PC-9 (cell line): ENCODE measurements at regions not wholly inside any gene's neighbourhood (a gene's known extent, or its start where the extent isn't known, plus 50 kb on each side); places are given as distances from the start of the nearest gene placed in this dataset.

Experiments
- BruUV-seq: library from RNA; stranded (reverse); fragments of 400-500 nt; replicated peaks from 2 replicates; lab custom pipeline; 2021; lab: Mats Ljungman, UMichigan
- CTCF ChIA-PET: fragments of 300-600 bp; sonication (Branson Sonifier 250); formaldehyde crosslinking; loops from one replicate; lab custom pipeline; 2022; ENCODE audit warnings: antibody characterized with exemption; lab: Charles Lee
- POLR2A ChIA-PET: fragments of 300-600 bp; sonication (Branson Sonifier 250); formaldehyde crosslinking; loops from one replicate; lab custom pipeline; 2022; ENCODE audit warnings: antibody characterized with exemption; ENCODE audit not compliant: unreplicated experiment; lab: Charles Lee
- DNase-seq, 2 experiments: peaks; one replicate each; pipeline versions ENCODE4 v3.0.0 to v3.0.0-alpha.2; 2015 to 2022; ENCODE audit warnings: mixed read lengths in 1 of 2
- H2AFZ ChIP-seq: fragments of 200-600 bp; sonication (generic); 2 replicates; pipeline ENCODE4 v1.8.1; 2017; ENCODE audit warnings: antibody characterized with exemption
- H3F3A ChIP-seq: fragments of 200-600 bp; sonication (generic); 2 replicates; pipeline ENCODE4 v1.8.1; 2017; ENCODE audit warnings: antibody characterized with exemption, mild to moderate bottlenecking, low read depth; ENCODE audit not compliant: insufficient read depth
- H3K27ac ChIP-seq: fragments of 200-600 bp; sonication (generic); 2 replicates; pipeline ENCODE4 v1.6.1; 2016; ENCODE audit warnings: mixed run types
- H3K27me3 ChIP-seq: fragments of 200-600 bp; sonication (generic); 2 replicates; pipeline ENCODE4 v1.6.1; 2016; ENCODE audit warnings: low read depth, mixed run types; ENCODE audit not compliant: insufficient read depth
- H3K36me3 ChIP-seq: fragments of 200-600 bp; sonication (generic); 2 replicates; pipeline ENCODE4 v1.6.1; 2016; ENCODE audit warnings: low read depth, mixed run types
- H3K4me1 ChIP-seq: fragments of 200-600 bp; sonication (generic); replicated peaks from 2 replicates; pipeline ENCODE4 v1.6.1; 2016; ENCODE audit warnings: mixed run types; ENCODE audit not compliant: insufficient read depth
- H3K4me2 ChIP-seq: fragments of 200-600 bp; sonication (generic); 2 replicates; pipeline ENCODE4 v1.6.1; 2017; ENCODE audit warnings: mixed run types
- H3K4me3 ChIP-seq: fragments of 200-600 bp; sonication (generic); 2 replicates; pipeline ENCODE4 v1.6.1; 2016; ENCODE audit warnings: mixed run types
- H3K79me2 ChIP-seq: fragments of 200-600 bp; sonication (generic); 2 replicates; pipeline ENCODE4 v1.6.1; 2017; ENCODE audit warnings: low read depth, mixed run types
- H3K9me2 ChIP-seq: fragments of 200-600 bp; sonication (generic); 2 replicates; pipeline ENCODE4 v1.8.1; 2017; ENCODE audit warnings: mild to moderate bottlenecking; ENCODE audit not compliant: insufficient read depth
- H3K9me3 ChIP-seq: fragments of 200-600 bp; sonication (generic); 2 replicates; pipeline ENCODE4 v1.8.1; 2016; ENCODE audit warnings: low read depth; ENCODE audit not compliant: insufficient read depth
- H4K20me1 ChIP-seq: fragments of 200-600 bp; sonication (generic); 2 replicates; pipeline ENCODE4 v1.8.1; 2017; ENCODE audit not compliant: insufficient read depth
- CTCF ChIP-seq: fragments of 200-600 bp; sonication (generic); conservative IDR thresholded peaks from 2 replicates; pipeline ENCODE4 v1.6.1; 2017; ENCODE audit warnings: mixed run types, antibody characterized with exemption, mild to moderate bottlenecking, moderate library complexity
- EZH2 ChIP-seq: fragments of 200-600 bp; sonication (generic); IDR thresholded peaks from 2 replicates; pipeline ENCODE4 v1.8.0; 2017; ENCODE audit warnings: antibody characterized with exemption, low read depth
- intact Hi-C: fragments of 100-400 bp; cut with micrococcal nuclease; formaldehyde crosslinking; loops from one replicate; pipeline ENCODE4 v1.10.0; 2022; ENCODE audit not compliant: unreplicated experiment

- TF ChIP-seq EZH2 (no peak), CTCF (no peak)
- H3K79me2 ChIP-seq: no peaks in the 10 kb centered on the region
- CTCF ChIA-PET: no interaction called here
- H3K9me2 ChIP-seq: no peaks in the 10 kb centered on the region; the same call in 1 of the 2 replicates
- no TSS peak for BruUV-seq
- intact Hi-C loops: no loop called here
- no peak overlapping the region for H3K27ac ChIP-seq
- H3K4me3 ChIP-seq: no peak overlapping the region
- no peak overlapping the region for H2AFZ ChIP-seq
- H3K9me3 ChIP-seq: no peaks in the 10 kb centered on the region
- no peaks in the 10 kb centered on the region for H3K4me1 ChIP-seq
- no peaks in the 10 kb centered on the region for H4K20me1 ChIP-seq
- DNase-seq: no peak
- H3F3A ChIP-seq: no peaks in the 10 kb centered on the region
- no peaks in the 10 kb centered on the region for H3K36me3 ChIP-seq
- H3K27me3 ChIP-seq: no peaks in the 10 kb centered on the region
- POLR2A ChIA-PET: no interaction called here
- H3K4me2 ChIP-seq: no peak overlapping the region
Measured at GRCh38 chr5:125162714-125163113, 416.3 kb upstream of the ZNF608 start.

- no peaks in the 10 kb centered on the region for H3K36me3 ChIP-seq
- no peak overlapping the region for H3K4me2 ChIP-seq
- no TSS peak for BruUV-seq
- H3K4me1 ChIP-seq: no peaks in the 10 kb centered on the region
- H3K79me2 ChIP-seq: no peaks in the 10 kb centered on the region
- H3F3A ChIP-seq: no peaks in the 10 kb centered on the region
- H3K4me3 ChIP-seq: no peak overlapping the region
- intact Hi-C loops: no loop called here
- H4K20me1 ChIP-seq: no peaks in the 10 kb centered on the region
- H3K9me3 ChIP-seq: no peaks in the 10 kb centered on the region
- CTCF ChIA-PET: no interaction called here
- DNase-seq: no peak
- no peak overlapping the region for H2AFZ ChIP-seq
- POLR2A ChIA-PET: no interaction called here
- no peak overlapping the region for H3K27ac ChIP-seq
- H3K9me2 ChIP-seq: no peaks in the 10 kb centered on the region
- no peaks in the 10 kb centered on the region for H3K27me3 ChIP-seq
- TF ChIP-seq EZH2 (no peak), CTCF (no peak)
Measured at GRCh38 chr5:125169396-125169795, 423.0 kb upstream of the ZNF608 start.

GRCh38 chr5:125171641-125172040 lies 425.2 kb upstream of the ZNF608 start:
- no TSS peak for BruUV-seq
- H3K9me2 ChIP-seq: no peaks in the 10 kb centered on the region
- H3K27ac ChIP-seq: no peak overlapping the region
- no peak overlapping the region for H3K4me3 ChIP-seq
- H3K4me1 ChIP-seq: no peaks in the 10 kb centered on the region
- intact Hi-C loops: no loop called here
- no peaks in the 10 kb centered on the region for H4K20me1 ChIP-seq
- H3K9me3 ChIP-seq: no peaks in the 10 kb centered on the region
- DNase-seq: no peak
- ChIA-PET POLR2A (no interaction called here), CTCF (no interaction called here)
- no peaks in the 10 kb centered on the region for H3K36me3 ChIP-seq
- H3F3A ChIP-seq: no peaks in the 10 kb centered on the region; the same call in 1 of the 2 replicates
- TF ChIP-seq EZH2 (no peak), CTCF (no peak)
- no peak overlapping the region for H2AFZ ChIP-seq
- no peaks in the 10 kb centered on the region for H3K27me3 ChIP-seq
- H3K4me2 ChIP-seq: no peak overlapping the region
- no peaks in the 10 kb centered on the region for H3K79me2 ChIP-seq
